ENCODE measurements at regions not wholly inside any gene's neighbourhood (a gene's known extent, or its start where the extent isn't known, plus 50 kb on each side); places are given as distances from the start of the nearest gene placed in this dataset. TPM values are rescaled to one million over a fixed set of nuclear protein-coding genes. Genes with fewer than 3 reads are reported as not detected.

Small RNAs in the stretch of these regions (small RNA-seq; reads per million reads assigned to genes)
- not detected for gene RF01848 (ENCODE audit: insufficient read depth)
